Thymus (tissue), 11 donors: ENCODE measurements at regions not wholly inside any gene's neighbourhood (a gene's known extent, or its start where the extent isn't known, plus 50 kb on each side); places are given as distances from the start of the nearest gene placed in this dataset.
"Not testable (repeated sequence)": the region's sequence is repeated elsewhere in the genome, so short reads cannot be mapped to it uniquely, and the experiment has no call there.

ENCODE experiments used
- DNase-seq, 9 donors: peaks; one replicate each; pipeline ENCODE4 v3.0.0-alpha.2; 2013; ENCODE audit warnings: low spot score in 9 of 9, low read depth in 6 of 9, missing footprints in 1 of 9
- H3K27ac ChIP-seq, 2 donors: one replicate each; pipeline ENCODE4 v1.5.1; 2013; ENCODE audit warnings: control low read depth in 1 of 2, low read depth in 1 of 2, low read length in 1 of 2, mild to moderate bottlenecking in 1 of 2, moderate library complexity in 1 of 2
- H3K27me3 ChIP-seq, 2 donors: one replicate each; pipeline ENCODE4 v1.5.1; 2013; ENCODE audit warnings: low read length in 1 of 2; ENCODE audit not compliant: control insufficient read depth in 2 of 2, insufficient read depth in 1 of 2
- H3K36me3 ChIP-seq, 2 donors: one replicate each; pipeline ENCODE4 v1.5.1; 2013; ENCODE audit warnings: low read length in 1 of 2, mild to moderate bottlenecking in 1 of 2, moderate library complexity in 1 of 2; ENCODE audit not compliant: control insufficient read depth in 2 of 2, insufficient read depth in 2 of 2
- H3K4me1 ChIP-seq, 2 donors: one replicate each; pipeline ENCODE4 v1.5.1; 2013; ENCODE audit warnings: low read length in 2 of 2; ENCODE audit not compliant: control insufficient read depth in 2 of 2, insufficient read depth in 2 of 2
- H3K4me3 ChIP-seq, 2 donors: one replicate each; pipeline ENCODE4 v1.5.1; 2013; ENCODE audit warnings: low read length in 2 of 2, control low read depth in 1 of 2, mild to moderate bottlenecking in 1 of 2
- H3K9me3 ChIP-seq, 2 donors: one replicate each; pipeline ENCODE4 v1.5.1; 2013; ENCODE audit warnings: low read length in 1 of 2, mild to moderate bottlenecking in 1 of 2; ENCODE audit not compliant: control insufficient read depth in 2 of 2, insufficient read depth in 1 of 2
- WGBS: extraction: QIAGEN DNeasy Blood & Tissue Kit; methylation state at CpG from one replicate; pipeline ENCODE4 v1.1.7; 2013; 5-methylcytosine and 5-hydroxymethylcytosine counted together
- donor health status: healthy.

DNA sequence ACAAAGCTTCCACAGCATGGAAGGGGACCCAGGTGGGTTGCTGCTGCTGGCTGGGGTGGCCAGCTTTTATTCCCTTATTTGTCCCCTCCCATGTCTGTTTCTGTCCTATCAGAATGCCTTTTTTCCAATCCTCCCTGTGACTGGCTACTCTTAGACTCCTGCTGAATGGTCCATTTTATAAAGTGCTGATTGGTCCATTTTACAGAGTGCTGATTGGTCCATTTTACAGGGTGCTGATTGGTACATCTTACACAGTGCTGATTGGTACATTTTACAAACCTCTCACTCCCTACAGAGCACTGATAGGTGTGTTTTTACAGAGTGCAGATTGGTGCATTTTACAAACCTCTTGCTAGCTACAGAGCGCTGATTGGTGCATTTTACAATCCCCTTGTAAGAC lies 135.9 kb upstream of the SETMAR start:
- H3K36me3 ChIP-seq, H3K4me1 ChIP-seq, H3K27ac ChIP-seq, DNase-seq, H3K27me3 ChIP-seq, H3K9me3 ChIP-seq, H3K4me3 ChIP-seq: not testable (repeated sequence)
- WGBS, result 93% methylated on average over 1 of the region's 1 CpG

DNA sequence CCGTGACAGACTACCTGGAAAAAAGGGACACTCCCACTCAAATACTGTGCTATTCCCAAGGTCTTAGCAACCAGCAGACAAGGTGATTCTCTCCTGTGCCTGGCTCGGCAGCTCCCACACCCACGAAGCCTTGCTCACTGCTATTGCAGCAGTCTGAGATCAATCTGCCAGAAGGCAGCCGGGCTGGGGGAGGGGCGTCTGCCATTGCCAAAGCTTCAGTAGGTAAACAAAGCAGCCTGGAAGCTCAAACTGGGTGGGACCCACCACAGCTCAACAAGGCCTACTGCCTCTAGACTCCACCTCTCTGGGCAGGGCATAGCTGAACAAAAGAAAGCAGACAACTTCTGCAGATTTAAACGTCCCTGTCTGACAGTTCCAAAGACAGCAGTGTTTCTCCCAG lies 128.4 kb upstream of the SETMAR start:
- WGBS, result 95% methylated on average over 6 of the region's 6 CpGs
- no peak for DNase-seq
- H3K9me3 ChIP-seq, result peaks cover 0 to 7% of the 10 kb centered on the region in 2 donors
- no peaks in the 10 kb centered on the region for H3K4me1 ChIP-seq
- H3K27me3 ChIP-seq, result no peaks in the 10 kb centered on the region
- no peak overlapping the region for H3K4me3 ChIP-seq
- H3K36me3 ChIP-seq, result no peaks in the 10 kb centered on the region
- H3K27ac ChIP-seq, result no peak overlapping the region

GRCh38 chr3:4191971-4192370 lies 111.2 kb upstream of the SETMAR start:
- DNase-seq, result no peak
- Histone ChIP-seq H3K36me3 (no peaks in the 10 kb centered on the region), H3K4me1 (no peaks in the 10 kb centered on the region), H3K4me3 (no peak overlapping the region), H3K27me3 (no peaks in the 10 kb centered on the region), H3K27ac (no peak overlapping the region), H3K9me3 (no peaks in the 10 kb centered on the region)

DNA sequence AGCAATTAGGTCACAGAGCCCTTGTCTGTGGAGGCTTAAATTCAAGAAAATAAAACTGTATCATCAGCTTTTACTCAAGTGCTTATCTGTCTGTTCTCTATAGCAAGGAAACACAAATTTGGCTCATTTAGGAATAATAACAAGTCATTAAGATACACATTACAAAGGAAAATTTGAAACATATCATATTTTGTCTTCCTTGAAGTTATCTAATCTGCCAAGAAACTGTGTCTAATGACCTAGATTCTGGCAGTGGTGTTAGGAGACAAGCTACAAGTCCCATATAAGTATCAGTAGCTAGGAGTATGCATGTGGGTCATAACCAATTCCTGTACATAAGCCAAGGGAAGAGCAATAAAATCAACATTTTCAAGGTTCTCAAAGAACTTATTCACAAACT lies 108.2 kb upstream of the SETMAR start:
- Histone ChIP-seq H3K9me3 (no peaks in the 10 kb centered on the region), H3K4me3 (no peak overlapping the region), H3K27me3 (no peaks in the 10 kb centered on the region), H3K27ac (no peak overlapping the region), H3K4me1 (no peaks in the 10 kb centered on the region), H3K36me3 (no peaks in the 10 kb centered on the region)
- DNase-seq, result no peak

GRCh38 chr3:4196506-4197147 lies 106.5 kb upstream of the SETMAR start:
- WGBS, result 96% methylated on average over 1 of the region's 1 CpG
- Histone ChIP-seq H3K4me1 (no peaks in the 10 kb centered on the region), H3K36me3 (no peaks in the 10 kb centered on the region), H3K27ac (no peak overlapping the region), H3K4me3 (no peak overlapping the region), H3K9me3 (no peaks in the 10 kb centered on the region), H3K27me3 (no peaks in the 10 kb centered on the region)
- DNase-seq, result no peak

GRCh38 chr3:4197670-4198069 lies 105.5 kb upstream of the SETMAR start:
- DNase-seq, result no peak
- Histone ChIP-seq H3K27ac (no peak overlapping the region), H3K9me3 (no peaks in the 10 kb centered on the region), H3K4me3 (no peak overlapping the region), H3K4me1 (no peaks in the 10 kb centered on the region), H3K27me3 (no peaks in the 10 kb centered on the region), H3K36me3 (no peaks in the 10 kb centered on the region)
- WGBS, result 96% methylated on average over 6 of the region's 6 CpGs

DNA sequence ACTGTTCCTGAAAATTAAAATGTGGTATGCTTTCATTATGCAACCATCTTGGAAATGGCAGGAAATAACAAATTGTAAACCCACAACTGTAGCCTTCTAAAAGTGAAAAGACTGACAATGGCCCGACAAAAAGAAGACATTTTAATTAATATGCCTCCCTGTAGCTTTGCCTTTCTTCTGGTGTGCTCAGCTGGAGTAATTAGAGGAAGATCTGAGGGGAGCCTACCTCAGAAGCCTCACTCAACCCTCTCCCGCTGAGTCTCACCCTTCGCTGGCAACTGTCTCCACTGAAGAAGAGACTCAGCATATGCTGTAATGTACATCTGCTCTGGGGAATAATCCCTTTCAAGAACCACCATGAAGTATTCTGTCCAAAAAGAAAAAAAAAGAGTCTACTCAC lies 104.7 kb upstream of the SETMAR start:
- 93% methylated on average over 3 of the region's 3 CpGs for WGBS
- Histone ChIP-seq H3K27ac (no peak overlapping the region), H3K9me3 (no peaks in the 10 kb centered on the region)

DNA sequence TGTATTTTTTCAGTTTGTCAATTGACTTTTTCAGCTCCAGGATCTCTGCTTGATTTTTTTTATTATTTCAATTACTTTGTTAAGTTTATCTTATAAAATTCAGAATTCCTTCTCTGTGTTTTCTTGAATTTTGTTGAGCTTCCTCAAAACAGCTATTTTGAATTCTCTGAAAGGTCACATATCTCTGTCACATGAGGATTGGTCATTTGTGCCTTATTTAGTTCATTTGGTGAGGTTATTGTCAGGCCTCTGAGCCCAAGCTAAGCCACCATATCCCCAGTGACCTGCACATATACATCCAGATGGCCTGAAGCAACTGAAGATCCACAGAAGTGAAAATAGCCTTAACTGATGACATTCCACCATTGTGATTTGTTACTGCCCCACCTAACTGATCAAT lies 98.4 kb upstream of the SETMAR start:
- not testable (repeated sequence) for H3K9me3 ChIP-seq, H3K27me3 ChIP-seq, DNase-seq, H3K4me1 ChIP-seq, H3K4me3 ChIP-seq, H3K36me3 ChIP-seq, H3K27ac ChIP-seq

More for the DNA sequence above, 104.7 kb upstream of the SETMAR start:
- no peak for DNase-seq
- Histone ChIP-seq H3K4me3 (no peak overlapping the region), H3K36me3 (no peaks in the 10 kb centered on the region), H3K27me3 (no peaks in the 10 kb centered on the region), H3K4me1 (no peaks in the 10 kb centered on the region)

DNA sequence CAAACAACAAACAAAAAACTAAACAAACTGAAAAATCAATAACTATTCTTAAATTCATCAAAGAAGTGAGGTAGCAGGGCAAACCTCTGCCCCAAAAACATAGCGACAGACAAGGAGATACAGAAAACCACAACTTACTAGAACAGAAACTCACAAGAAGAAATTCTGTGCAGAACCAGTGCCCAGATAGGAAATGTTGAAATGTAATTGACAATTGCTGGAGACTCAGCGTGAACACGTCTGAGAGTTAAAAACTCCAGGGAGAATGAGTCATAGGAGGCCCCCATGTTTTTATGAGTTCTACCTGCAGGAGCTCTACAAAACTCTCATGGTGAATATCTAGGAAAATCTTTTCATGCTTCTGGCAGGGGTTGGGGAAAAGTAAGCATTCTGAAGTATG lies 95.5 kb upstream of the SETMAR start:
- no peaks in the 10 kb centered on the region for H3K9me3 ChIP-seq
- no peak for DNase-seq
- H3K27me3 ChIP-seq, result no peaks in the 10 kb centered on the region
- H3K27ac ChIP-seq, result no peak overlapping the region
- 57% methylated on average over 3 of the region's 3 CpGs for WGBS
- H3K36me3 ChIP-seq, result no peaks in the 10 kb centered on the region
- no peak overlapping the region for H3K4me3 ChIP-seq
- H3K4me1 ChIP-seq, result no peaks in the 10 kb centered on the region

- Histone ChIP-seq H3K27me3 (no peaks in the 10 kb centered on the region), H3K4me3 (no peak overlapping the region), H3K36me3 (no peaks in the 10 kb centered on the region), H3K27ac (no peak overlapping the region), H3K4me1 (no peaks in the 10 kb centered on the region), H3K9me3 (no peaks in the 10 kb centered on the region)
- no peak for DNase-seq
- WGBS, result 96% methylated on average over 4 of the region's 4 CpGs
Observed at GRCh38 chr3:4208556-4208955, 94.6 kb upstream of the SETMAR start.
